H1 (cell line): ENCODE measurements at regions not wholly inside any gene's neighbourhood (a gene's known extent, or its start where the extent isn't known, plus 50 kb on each side); places are given as distances from the start of the nearest gene placed in this dataset.

Experiments used
- CTCF ChIA-PET: fragments of 300-600 bp; sonication (Branson Sonifier 250); formaldehyde crosslinking; loops from one replicate; lab custom pipeline; 2021; ENCODE audit not compliant: partially characterized antibody; lab: Charles Lee
- POLR2A ChIA-PET: fragments of 300-600 bp; sonication (Branson Sonifier 250); formaldehyde crosslinking; loops from one replicate; lab custom pipeline; 2021; ENCODE audit warnings: inconsistent platforms; ENCODE audit not compliant: partially characterized antibody; lab: Charles Lee
- DNase-seq, 2 experiments: peaks; one replicate each; pipeline versions ENCODE4 v3.0.0 to v3.0.0-alpha.2; 2010 to 2022; ENCODE audit warnings: low spot score in 2 of 2, low read depth in 1 of 2, mixed read lengths in 1 of 2
- FAIRE-seq: peaks from 2 replicates; lab custom pipeline; 2011; peaks lifted over from hg19 to GRCh38; lab: Jason Lieb, UNC
- H2AFZ ChIP-seq: 2 replicates; pipeline ENCODE4 v1.8.1; 2012; ENCODE audit warnings: low read length, inconsistent platforms
- H2AK5ac ChIP-seq: 2 replicates; pipeline ENCODE4 v1.6.1; 2013; ENCODE audit warnings: low read depth, low read length
- H2BK120ac ChIP-seq: replicated peaks from 2 replicates; pipeline ENCODE3; 2013; ENCODE audit warnings: low read depth, low read length, inconsistent platforms
- H2BK12ac ChIP-seq: 2 replicates; pipeline ENCODE4 v1.6.1; 2013; ENCODE audit warnings: low read depth, low read length
- H2BK15ac ChIP-seq: 2 replicates; pipeline ENCODE4 v1.6.1; 2013; ENCODE audit warnings: low read length
- H2BK20ac ChIP-seq: 2 replicates; pipeline ENCODE4 v1.6.1; 2013; ENCODE audit warnings: low read length
- H2BK5ac ChIP-seq: 2 replicates; pipeline ENCODE4 v1.6.1; 2013; ENCODE audit warnings: low read depth, low read length
- H3K14ac ChIP-seq: 2 replicates; pipeline ENCODE4 v1.6.1; 2013; ENCODE audit warnings: inconsistent platforms; ENCODE audit not compliant: insufficient read length
- H3K18ac ChIP-seq: 2 replicates; pipeline ENCODE4 v1.6.1; 2013; ENCODE audit warnings: low read length; ENCODE audit errors: extremely low read depth
- H3K23ac ChIP-seq: 2 replicates; pipeline ENCODE4 v1.6.1; 2013; ENCODE audit warnings: inconsistent platforms; ENCODE audit not compliant: insufficient read length
- H3K23me2 ChIP-seq: 2 replicates; pipeline ENCODE4 v1.6.1; 2013; ENCODE audit warnings: low read depth, low read length
- H3K27ac ChIP-seq: 2 replicates; pipeline ENCODE4 v1.6.1; 2011; ENCODE audit warnings: low read depth, low read length, inconsistent platforms
- H3K27me3 ChIP-seq, 4 experiments: replicated peaks in 1 of 4; 1 replicate in 1 of 4; 2 replicates in 3 of 4; pipeline versions ENCODE4 v1.6.1 to v1.8.1; 2011 to 2013; ENCODE audit warnings: low read length in 3 of 4, mild to moderate bottlenecking in 3 of 4, inconsistent platforms in 2 of 4, mixed read lengths in 2 of 4, moderate library complexity in 1 of 4; ENCODE audit not compliant: control insufficient read depth in 3 of 4, insufficient read depth in 3 of 4; ENCODE audit errors: extremely low read depth in 1 of 4
- H3K36me3 ChIP-seq, 4 experiments: 2 replicates each; pipeline versions ENCODE4 v1.6.1 to v1.8.1; 2011 to 2013; ENCODE audit warnings: mild to moderate bottlenecking in 4 of 4, low read length in 3 of 4, moderate library complexity in 2 of 4, control low read depth in 1 of 4, inconsistent platforms in 1 of 4; ENCODE audit not compliant: insufficient read depth in 4 of 4, control insufficient read depth in 2 of 4
- H3K4ac ChIP-seq: replicated peaks from 2 replicates; pipeline ENCODE3; 2013; ENCODE audit warnings: low read length, low read depth, mixed read lengths, inconsistent platforms; ENCODE audit not compliant: insufficient read length
- H3K4me1 ChIP-seq, 4 experiments: replicated peaks in 1 of 4; 1 replicate in 1 of 4; 2 replicates in 3 of 4; pipeline versions ENCODE4 v1.6.1 to v1.8.1; 2011 to 2013; ENCODE audit warnings: low read length in 3 of 4, inconsistent platforms in 2 of 4, mixed read lengths in 1 of 4; ENCODE audit not compliant: insufficient read depth in 4 of 4, control insufficient read depth in 3 of 4
- H3K4me2 ChIP-seq, 2 experiments: 2 replicates each; pipeline versions ENCODE4 v1.6.1 to v1.8.1; 2011 to 2013; ENCODE audit warnings: low read depth in 2 of 2, low read length in 2 of 2, control low read depth in 1 of 2, inconsistent platforms in 1 of 2, mild to moderate bottlenecking in 1 of 2; ENCODE audit not compliant: insufficient read depth in 1 of 2
- H3K4me3 ChIP-seq, 4 experiments: fragments of 200-600, 300-600 bp in 1 of 4; sonication (generic), shearing (Covaris generic), sonication (Bioruptor Twin) in 1 of 4; 2 replicates each; pipeline versions ENCODE4 v1.5.1 to v1.8.1; 2011 to 2016; ENCODE audit warnings: low read length in 4 of 4, low read depth in 3 of 4, control low read depth in 2 of 4, inconsistent platforms in 2 of 4, mild to moderate bottlenecking in 2 of 4, mixed read lengths in 1 of 4, moderate library complexity in 1 of 4; ENCODE audit not compliant: insufficient read depth in 2 of 4; ENCODE audit errors: extremely low read depth in 1 of 4
- H3K56ac ChIP-seq: replicated peaks from 2 replicates; pipeline ENCODE3; 2013; ENCODE audit warnings: low read depth, mild to moderate bottlenecking, mixed read lengths, low read length, inconsistent platforms; ENCODE audit not compliant: insufficient read length
- H3K79me1 ChIP-seq: 2 replicates; pipeline ENCODE4 v1.6.1; 2013; ENCODE audit warnings: low read depth, low read length, control low read depth
- H3K79me2 ChIP-seq, 2 experiments: 2 replicates each; pipeline versions ENCODE4 v1.6.1 to v1.8.1; 2012 to 2013; ENCODE audit warnings: low read length in 2 of 2, mild to moderate bottlenecking in 2 of 2, inconsistent platforms in 1 of 2; ENCODE audit not compliant: insufficient read depth in 2 of 2, control insufficient read depth in 1 of 2
- H3K9ac ChIP-seq, 4 experiments: replicated peaks in 1 of 4; 1 replicate in 1 of 4; 2 replicates in 3 of 4; pipeline versions ENCODE4 v1.6.1 to v1.8.1; 2011 to 2013; ENCODE audit warnings: low read depth in 3 of 4, low read length in 3 of 4, control low read depth in 2 of 4, mild to moderate bottlenecking in 2 of 4, moderate library complexity in 2 of 4, inconsistent platforms in 1 of 4; ENCODE audit errors: extremely low read depth in 1 of 4
- H3K9me3 ChIP-seq, 2 experiments: 2 replicates each; pipeline versions ENCODE4 v1.6.1 to v1.8.1; 2012 to 2013; ENCODE audit warnings: mild to moderate bottlenecking in 2 of 2, moderate library complexity in 2 of 2, control low read depth in 1 of 2, inconsistent platforms in 1 of 2, low read depth in 1 of 2, low read length in 1 of 2, mixed read lengths in 1 of 2; ENCODE audit not compliant: insufficient read depth in 2 of 2
- H4K20me1 ChIP-seq, 2 experiments: replicated peaks in 1 of 2; 2 replicates each; pipeline versions ENCODE3 to v1.8.1; 2011 to 2013; ENCODE audit warnings: inconsistent platforms in 2 of 2, low read length in 2 of 2, mild to moderate bottlenecking in 1 of 2; ENCODE audit not compliant: insufficient read depth in 2 of 2, control insufficient read depth in 1 of 2
- H4K5ac ChIP-seq: 2 replicates; pipeline ENCODE4 v1.6.1; 2013; ENCODE audit warnings: low read length, low read depth, mixed read lengths, inconsistent platforms; ENCODE audit not compliant: insufficient read length
- H4K8ac ChIP-seq: 2 replicates; pipeline ENCODE4 v1.8.0; 2013; ENCODE audit warnings: mild to moderate bottlenecking, moderate library complexity, low read length, inconsistent platforms; ENCODE audit not compliant: insufficient read depth; ENCODE audit errors: extremely low read depth
- H4K91ac ChIP-seq: replicated peaks from 2 replicates; pipeline ENCODE3; 2013; ENCODE audit warnings: low read length, mixed read lengths, inconsistent platforms; ENCODE audit not compliant: insufficient read length
- CHD2 ChIP-seq: IDR thresholded peaks from 2 replicates; pipeline ENCODE4 v1.6.1; 2012; ENCODE audit warnings: low read length, improper control_type of control experiment
- CREB1 ChIP-seq: IDR thresholded peaks from 2 replicates; pipeline ENCODE4 v1.6.1; 2012; ENCODE audit warnings: inconsistent platforms
- EZH2 ChIP-seq: fragments of 200-600 bp; sonication (generic); IDR thresholded peaks from 2 replicates; pipeline ENCODE4 v1.7.1; 2012; ENCODE audit warnings: low read depth, mild to moderate bottlenecking, moderate library complexity, low read length, inconsistent platforms; ENCODE audit not compliant: severe bottlenecking
- FOSL1 ChIP-seq: IDR thresholded peaks from 2 replicates; pipeline ENCODE4 v1.6.1; 2011; ENCODE audit warnings: mild to moderate bottlenecking, low read depth, low read length, moderate library complexity; ENCODE audit not compliant: insufficient read depth
- GTF2F1 ChIP-seq: IDR thresholded peaks from 2 replicates; pipeline ENCODE4 v1.6.1; 2012; ENCODE audit warnings: low read depth, low read length, improper control_type of control experiment, borderline replicate concordance
- JUN ChIP-seq: IDR thresholded peaks from 2 replicates; pipeline ENCODE4 v1.6.1; 2011; ENCODE audit warnings: low read depth, mild to moderate bottlenecking, improper control_type of control experiment, low read length
- JUND ChIP-seq: IDR thresholded peaks from 2 replicates; pipeline ENCODE4 v1.6.1; 2011; ENCODE audit warnings: mild to moderate bottlenecking, improper control_type of control experiment, low read length
- KDM4A ChIP-seq: IDR thresholded peaks from one replicate; pipeline ENCODE4 v1.7.1; 2012; ENCODE audit warnings: low read depth, mild to moderate bottlenecking, moderate library complexity, low read length, inconsistent platforms; ENCODE audit not compliant: severe bottlenecking
- RNF2 ChIP-seq: fragments of 200-900, 300-1000 bp; sonication (generic); IDR thresholded peaks from 2 replicates; pipeline ENCODE4 v1.7.1; 2016; ENCODE audit warnings: borderline replicate concordance, low read depth, mild to moderate bottlenecking, antibody characterized with exemption, low read length; ENCODE audit not compliant: poor library complexity, severe bottlenecking; ENCODE audit errors: missing control alignments
- SAP30 ChIP-seq: fragments of 300-600 bp; sonication (generic); IDR thresholded peaks from 2 replicates; pipeline ENCODE4 v1.7.1; 2012; ENCODE audit warnings: low read length, moderate library complexity, mild to moderate bottlenecking, inconsistent platforms; ENCODE audit not compliant: insufficient read depth, insufficient replicate concordance
- SIN3A ChIP-seq, 2 experiments: IDR thresholded peaks in 1 of 2; conservative IDR thresholded peaks in 1 of 2; 2 replicates each; pipeline ENCODE4 v1.6.1; 2011 to 2012; ENCODE audit warnings: low read length in 2 of 2, improper control_type of control experiment in 1 of 2, low read depth in 1 of 2, mild to moderate bottlenecking in 1 of 2
- SIRT6 ChIP-seq: IDR thresholded peaks from one replicate; pipeline ENCODE4 v1.7.1; 2012; ENCODE audit warnings: low read length, inconsistent platforms
- TBP ChIP-seq: IDR thresholded peaks from 2 replicates; pipeline ENCODE4 v1.6.1; 2011; ENCODE audit warnings: low read depth, low read length, improper control_type of control experiment
- WGBS, 2 experiments: shearing (Covaris generic) in 1 of 2; methylation state at CpG; one replicate each; pipeline versions ENCODE4 v1.1.6 to v1.1.7; 2013 to 2015; ENCODE audit warnings: low lambda C conversion rate in 2 of 2, mixed read lengths in 2 of 2, inconsistent platforms in 1 of 2, low coverage in 1 of 2, missing lambda C conversion rate in 1 of 2; ENCODE audit not compliant: insufficient replicate concordance in 2 of 2, insufficient coverage in 1 of 2, insufficient read length in 1 of 2; ENCODE audit errors: extremely low coverage in 1 of 2, missing lambda C conversion rate in 1 of 2; 5-methylcytosine and 5-hydroxymethylcytosine counted together

- CTCF ChIA-PET, result interaction anchor here (0.6 to 1.3 kb wide), 3 partner anchors 63 to 144 kb away, joined by 3 read pairs; no protein-coding TSS in a partner anchor
- 96% methylated on average over 11 of the region's 11 CpGs; no CpG with 5 or more reads in 1 of the 2 experiments for WGBS, 2 experiments
- H2BK20ac ChIP-seq, result no peak overlapping the region
- no peak overlapping the region for H2AK5ac ChIP-seq
- H3K4me3 ChIP-seq, result no peak overlapping the region
- H2BK15ac ChIP-seq, result no peak overlapping the region
- H4K5ac ChIP-seq, result no peak overlapping the region
- no peak overlapping the region for H4K8ac ChIP-seq
- no peak overlapping the region for H3K4me2 ChIP-seq
- POLR2A ChIA-PET, result no interaction called here
- no peak overlapping the region for H2BK12ac ChIP-seq
- H3K9me3 ChIP-seq, result no peaks in the 10 kb centered on the region
- H2BK5ac ChIP-seq, result no peak overlapping the region
- H2AFZ ChIP-seq, result no peak overlapping the region
- H3K79me2 ChIP-seq, result no peaks in the 10 kb centered on the region
- no peak overlapping the region for H3K4ac ChIP-seq
- H3K27ac ChIP-seq, result no peak overlapping the region
- H3K4me1 ChIP-seq, result 0 out of 7 replicates have a peak, but pooled peaks cover 0 to 1% (median 0%) of the 10 kb centered on the region in 4 experiments
- no peak for FAIRE-seq
- no peaks in the 10 kb centered on the region for H3K36me3 ChIP-seq
- no peaks in the 10 kb centered on the region for H3K23me2 ChIP-seq
- TF ChIP-seq SAP30 (no peak), EZH2 (no peak), GTF2F1 (no peak), CHD2 (no peak), JUN (no peak), SIRT6 (no peak), KDM4A (no peak), TBP (no peak), SIN3A (conservative IDR thresholded peaks at IDR 0.05 in 1 of 2, IDR thresholded peaks at IDR 0.05 in 1 of 2; ENCODE audit: low read depth in 1 of 2, low read length in 2 of 2) (no peak), RNF2 (no peak), CREB1 (no peak), FOSL1 (no peak), JUND (no peak)
- TF ChIP-seq, all 59 proteins: peak for 0
- no peaks in the 10 kb centered on the region for H3K27me3 ChIP-seq
- no peak overlapping the region for H2BK120ac ChIP-seq
- H3K23ac ChIP-seq, result no peak overlapping the region
- no peak for DNase-seq
- no peak overlapping the region for H3K9ac ChIP-seq
- no peak overlapping the region for H4K91ac ChIP-seq
- no peak overlapping the region for H3K56ac ChIP-seq
- no peaks in the 10 kb centered on the region for H3K79me1 ChIP-seq
- H3K14ac ChIP-seq, result no peak overlapping the region
- no peak overlapping the region for H3K18ac ChIP-seq
- no peaks in the 10 kb centered on the region for H4K20me1 ChIP-seq
Observed at GRCh38 chr3:82498186-82498585, 736.7 kb upstream of the GBE1 start.
